Fibroblast of the aortic adventitia (primary cell): ENCODE measurements at regions not wholly inside any gene's neighbourhood (a gene's known extent, or its start where the extent isn't known, plus 50 kb on each side); places are given as distances from the start of the nearest gene placed in this dataset.

Experiments used
- DNase-seq: peaks from one replicate; pipeline ENCODE4 v3.0.0-alpha.2; 2010; ENCODE audit warnings: low read depth
- H3K4me3 ChIP-seq: 2 replicates; pipeline ENCODE4 v1.5.1; 2011; ENCODE audit warnings: low read depth, mild to moderate bottlenecking, control low read depth, low read length, moderate library complexity
- CTCF ChIP-seq: IDR thresholded peaks from 2 replicates; pipeline ENCODE4 v1.5.1; 2011; ENCODE audit warnings: mild to moderate bottlenecking, low read length, control low read depth, inconsistent platforms; ENCODE audit not compliant: insufficient read depth

- TF ChIP-seq CTCF = no peak
- peak; percentile 48 for DNase-seq
- no peak overlapping the region for H3K4me3 ChIP-seq
Observed at GRCh38 chr5:155082401-155082800, 68.8 kb downstream of the KIF4B start.

GRCh38 chr5:155085282-155085989, 71.9 kb downstream of the KIF4B start:
- DNase-seq = no peak
- TF ChIP-seq CTCF = no peak
- H3K4me3 ChIP-seq = no peak overlapping the region

- no peak for DNase-seq
- TF ChIP-seq CTCF = no peak
- H3K4me3 ChIP-seq = no peak overlapping the region
Observed at GRCh38 chr5:155087036-155087435, 73.5 kb downstream of the KIF4B start.

DNA sequence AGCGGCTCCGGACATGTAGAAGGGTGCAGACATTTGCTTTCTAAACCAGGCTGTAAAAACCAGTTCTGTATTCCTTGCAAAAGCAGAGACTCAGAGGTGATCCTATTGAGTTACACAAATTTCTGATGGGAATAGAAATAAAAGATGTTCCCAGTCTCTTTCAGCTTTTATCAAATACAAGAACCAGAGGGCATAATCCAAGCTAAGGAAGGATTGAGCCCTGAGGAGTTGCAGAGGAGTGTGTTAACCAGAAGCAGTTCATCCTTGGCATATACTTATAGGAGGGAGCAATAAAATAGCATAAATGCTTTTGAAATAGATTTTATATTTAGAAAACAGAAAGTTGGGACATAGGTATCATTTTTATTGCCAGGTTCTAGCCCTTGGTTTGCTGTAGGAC, 75.3 kb downstream of the KIF4B start:
- DNase-seq = no peak
- no peak for TF ChIP-seq CTCF
- H3K4me3 ChIP-seq = no peak overlapping the region

- no peak for TF ChIP-seq CTCF
- H3K4me3 ChIP-seq = no peak overlapping the region
- DNase-seq = no peak
Observed at GRCh38 chr5:155089643-155090042, 76.1 kb downstream of the KIF4B start.

- DNase-seq = peak; percentile 9
- TF ChIP-seq CTCF = no peak
- H3K4me3 ChIP-seq = no peak overlapping the region
Observed at GRCh38 chr5:155091063-155091648, 77.6 kb downstream of the KIF4B start.
